Bronchial epithelial cell (primary cell): ENCODE measurements at regions not wholly inside any gene's neighbourhood (a gene's known extent, or its start where the extent isn't known, plus 50 kb on each side); places are given as distances from the start of the nearest gene placed in this dataset.

Experiments
- DNase-seq: peaks from one replicate; pipeline ENCODE4 v3.0.0-alpha.2; 2010; ENCODE audit warnings: low read depth
- FAIRE-seq: peaks from 2 replicates; lab custom pipeline; 2011; peaks lifted over from hg19 to GRCh38; lab: Jason Lieb, UNC
- H3K27me3 ChIP-seq: 2 replicates; pipeline ENCODE4 v1.5.1; 2011; ENCODE audit warnings: low read length; ENCODE audit not compliant: control insufficient read depth, insufficient read depth
- H3K36me3 ChIP-seq: 2 replicates; pipeline ENCODE4 v1.5.1; 2011; ENCODE audit warnings: low read length; ENCODE audit not compliant: control insufficient read depth, insufficient read depth
- H3K4me3 ChIP-seq: 2 replicates; pipeline ENCODE4 v1.5.1; 2011; ENCODE audit warnings: mild to moderate bottlenecking, low read depth, low read length, control low read depth
- CTCF ChIP-seq: IDR thresholded peaks from 2 replicates; pipeline ENCODE4 v1.5.1; 2011; ENCODE audit warnings: mild to moderate bottlenecking, moderate library complexity, low read length, control low read depth, inconsistent platforms; ENCODE audit not compliant: insufficient read depth, severe bottlenecking

GRCh38 chr16:48446534-48446920 is 61.3 kb upstream of the SIAH1 start:
- no peak for FAIRE-seq

DNA sequence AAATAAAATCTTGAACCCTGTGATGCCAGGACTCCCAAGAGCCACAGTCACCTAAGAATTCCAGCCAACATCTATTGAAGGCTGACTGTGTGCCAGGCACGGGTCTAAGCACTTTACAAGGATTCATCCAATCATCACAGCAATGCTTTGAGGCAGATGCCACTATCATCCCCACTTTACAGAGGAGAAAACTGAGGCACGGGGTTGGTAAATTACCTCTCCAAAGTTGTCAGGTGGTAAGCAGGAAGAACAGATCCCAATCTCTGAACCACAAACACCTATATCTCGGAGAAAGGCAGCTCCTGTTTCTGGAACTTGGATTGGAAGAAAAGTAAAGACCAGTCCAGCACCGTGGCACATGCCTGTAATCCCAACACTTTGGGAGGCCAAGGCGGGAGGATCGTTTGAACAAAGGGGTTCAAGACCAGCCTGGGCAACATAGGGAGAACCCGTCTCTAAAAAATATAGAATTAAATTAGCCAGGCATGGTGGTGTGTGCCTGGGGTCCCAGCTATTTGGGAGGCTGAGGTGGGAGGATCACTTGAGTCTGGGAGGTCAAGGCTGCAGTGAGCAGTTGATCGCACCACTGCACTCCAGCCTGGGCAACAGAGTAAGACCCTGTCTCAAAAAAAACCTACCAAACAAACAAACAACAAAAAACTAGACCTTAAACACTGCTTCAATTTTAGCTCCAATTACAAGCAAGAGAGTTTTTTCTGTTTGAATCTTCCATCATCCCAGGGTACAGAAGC is 60.7 kb upstream of the SIAH1 start:
- no peak overlapping the region for H3K4me3 ChIP-seq
- TF ChIP-seq CTCF = no peak
- no peaks in the 10 kb centered on the region for H3K36me3 ChIP-seq
- DNase-seq (no peak), FAIRE-seq (no peak)
- H3K27me3 ChIP-seq = no peaks in the 10 kb centered on the region

More at GRCh38 chr16:48446534-48446920, 61.3 kb upstream of the SIAH1 start:
- no peak for DNase-seq
- no peaks in the 10 kb centered on the region for H3K27me3 ChIP-seq
- no peak overlapping the region for H3K4me3 ChIP-seq
- no peaks in the 10 kb centered on the region for H3K36me3 ChIP-seq
- no peak for TF ChIP-seq CTCF

- no peaks in the 10 kb centered on the region for H3K27me3 ChIP-seq
- H3K36me3 ChIP-seq = no peaks in the 10 kb centered on the region
- no peak for TF ChIP-seq CTCF
- FAIRE-seq (no peak), DNase-seq (peak; percentile 94)
- H3K4me3 ChIP-seq = no peak overlapping the region
Measured at GRCh38 chr16:48444574-48444973, 59.4 kb upstream of the SIAH1 start.

DNA sequence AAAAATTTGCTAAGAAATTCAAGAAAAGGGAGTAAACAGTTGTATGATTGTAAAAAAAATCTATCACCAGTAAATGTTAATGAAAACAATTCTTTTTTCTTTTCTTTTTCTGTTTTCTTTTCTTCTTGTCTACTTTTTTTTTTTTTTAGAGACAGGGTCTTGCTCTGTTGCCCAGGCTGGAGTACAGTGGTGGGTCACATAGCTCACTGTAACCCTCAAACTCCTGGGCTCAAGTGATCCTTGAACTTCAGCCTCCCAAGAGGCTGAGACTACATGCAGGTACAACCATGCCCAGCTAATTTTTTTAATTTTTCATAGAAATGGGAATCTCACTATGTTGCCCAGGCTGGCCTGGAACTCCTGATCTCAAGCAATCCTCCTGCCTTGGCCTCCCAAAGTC is 57.2 kb upstream of the SIAH1 start:
- no peak for TF ChIP-seq CTCF
- no peaks in the 10 kb centered on the region for H3K36me3 ChIP-seq
- DNase-seq (no peak), FAIRE-seq (no peak)
- no peaks in the 10 kb centered on the region for H3K27me3 ChIP-seq
- H3K4me3 ChIP-seq = no peak overlapping the region

GRCh38 chr16:48441863-48442279 is 56.7 kb upstream of the SIAH1 start:
- Histone ChIP-seq H3K27me3 (no peaks in the 10 kb centered on the region), H3K4me3 (no peak overlapping the region), H3K36me3 (no peaks in the 10 kb centered on the region)
- FAIRE-seq (no peak), DNase-seq (no peak)
- no peak for TF ChIP-seq CTCF

DNA sequence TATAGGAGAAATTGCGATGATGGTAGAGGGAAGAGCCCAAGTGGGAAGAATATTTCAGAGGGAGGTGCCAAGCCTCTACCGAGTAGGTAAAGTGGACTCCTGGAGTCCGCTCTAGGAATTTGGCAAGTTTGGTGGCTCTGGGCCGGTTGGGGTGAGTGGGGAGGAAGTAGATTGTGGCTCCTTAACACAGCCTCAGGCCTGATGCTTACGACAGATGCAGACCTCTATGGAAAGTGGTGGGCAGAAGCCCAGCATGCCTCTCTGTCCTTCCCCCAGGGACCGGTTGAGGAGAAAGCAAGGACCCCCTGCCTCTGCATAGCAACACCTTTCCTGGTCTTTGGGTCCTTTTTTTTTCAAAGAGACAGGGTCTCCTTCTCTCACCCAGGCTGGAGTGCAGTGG is 55.9 kb upstream of the SIAH1 start:
- TF ChIP-seq CTCF = no peak
- FAIRE-seq (no peak), DNase-seq (no peak)
- no peaks in the 10 kb centered on the region for H3K27me3 ChIP-seq
- no peaks in the 10 kb centered on the region for H3K36me3 ChIP-seq
- no peak overlapping the region for H3K4me3 ChIP-seq
